ENCODE measurements at regions not wholly inside any gene's neighbourhood (a gene's known extent, or its start where the extent isn't known, plus 50 kb on each side); places are given as distances from the start of the nearest gene placed in this dataset.
"Not testable (repeated sequence)": the region's sequence is repeated elsewhere in the genome, so short reads cannot be mapped to it uniquely, and the experiment has no call there.

GRCh38 chr9:63781817-63782439 lies 1503.1 kb downstream of the FOXD4L5 start:
- TF ChIP-seq MNT (conservative IDR thresholded peaks at IDR 0.05); KDM4B (IDR thresholded peaks at IDR 0.05; ENCODE audit: borderline replicate concordance in 2 of 2, low read depth in 1 of 2); SMAD1 (IDR thresholded peaks at IDR 0.05; ENCODE audit: low read depth, low read length, partially characterized antibody); POLR2AphosphoS5 (IDR thresholded peaks at IDR 0.05; ENCODE audit: control insufficient read depth, insufficient read depth, low read depth, low read length); POLR2A (conservative IDR thresholded peaks at IDR 0.05); CTCF (IDR thresholded peaks at IDR 0.05 in 2 of 3, conservative IDR thresholded peaks at IDR 0.05 in 1 of 3; ENCODE audit: insufficient read depth in 2 of 3, low read depth in 1 of 3, low read length in 3 of 3); HNRNPUL1 (IDR thresholded peaks at IDR 0.05; ENCODE audit: low read length); THRAP3 (IDR thresholded peaks at IDR 0.05; ENCODE audit: borderline replicate concordance): not testable (repeated sequence)
